IPS-NIHi7 (cell line): ENCODE measurements at regions not wholly inside any gene's neighbourhood (a gene's known extent, or its start where the extent isn't known, plus 50 kb on each side); places are given as distances from the start of the nearest gene placed in this dataset.
"Not testable (repeated sequence)": the region's sequence is repeated elsewhere in the genome, so short reads cannot be mapped to it uniquely, and the experiment has no call there.

ENCODE experiments used
- DNase-seq: peaks from one replicate; pipeline ENCODE4 v3.0.0; 2012; ENCODE audit warnings: mixed read lengths; ENCODE audit errors: extremely low spot score

GRCh38 chr1:233722212-233722979 lies 108.5 kb downstream of the KCNK1 start:
- no peak for DNase-seq

GRCh38 chr1:233723387-233723786 lies 109.5 kb downstream of the KCNK1 start:
- no peak for DNase-seq

- DNase-seq: not testable (repeated sequence)
These were observed 110.3 kb downstream of the KCNK1 start for GRCh38 chr1:233724131-233724631.

- no peak for DNase-seq
These were observed 111.5 kb downstream of the KCNK1 start for GRCh38 chr1:233725423-233725822.

GRCh38 chr1:233728721-233729120 lies 114.8 kb downstream of the KCNK1 start:
- no peak for DNase-seq

GRCh38 chr1:233730380-233730779 lies 116.5 kb downstream of the KCNK1 start:
- no peak for DNase-seq

- peak; percentile 67 for DNase-seq
These were observed 116.9 kb downstream of the KCNK1 start for GRCh38 chr1:233730809-233731208.

- DNase-seq: no peak
These were observed 118.3 kb downstream of the KCNK1 start for GRCh38 chr1:233732206-233732605.

- DNase-seq: no peak
These were observed 120.5 kb downstream of the KCNK1 start for GRCh38 chr1:233734456-233734855.

GRCh38 chr1:233735331-233735730 lies 121.4 kb downstream of the KCNK1 start:
- no peak for DNase-seq

GRCh38 chr1:233735847-233736246 lies 121.9 kb downstream of the KCNK1 start:
- DNase-seq: no peak

GRCh38 chr1:233737341-233737740 lies 123.4 kb downstream of the KCNK1 start:
- DNase-seq: no peak

- no peak for DNase-seq
These were observed 124.5 kb downstream of the KCNK1 start for GRCh38 chr1:233738396-233738795.

- DNase-seq: peak; percentile 56
These were observed 124.9 kb downstream of the KCNK1 start for GRCh38 chr1:233738850-233739249.

GRCh38 chr1:233744779-233745513 lies 131.0 kb downstream of the KCNK1 start:
- no peak for DNase-seq

- no peak for DNase-seq
These were observed 136.2 kb downstream of the KCNK1 start for GRCh38 chr1:233750139-233750538.

GRCh38 chr1:233759665-233760064 lies 144.8 kb upstream of the SLC35F3 start:
- DNase-seq: no peak

GRCh38 chr1:233764304-233764703 lies 140.2 kb upstream of the SLC35F3 start:
- not testable (repeated sequence) for DNase-seq

- DNase-seq: no peak
These were observed 126.9 kb upstream of the SLC35F3 start for GRCh38 chr1:233777566-233777965.

- DNase-seq: no peak
These were observed 124.4 kb upstream of the SLC35F3 start for GRCh38 chr1:233780049-233780448.

GRCh38 chr1:233782937-233783586 lies 121.4 kb upstream of the SLC35F3 start:
- DNase-seq: no peak

GRCh38 chr1:233787599-233787998 lies 116.9 kb upstream of the SLC35F3 start:
- DNase-seq: no peak
